Stimulated activated CD4-positive, alpha-beta T cell treated with anti-CD3 and anti-CD28 coated beads, Interleukin-2, amount 100 ng/mL, for 48 hours (primary cell): ENCODE measurements at regions not wholly inside any gene's neighbourhood (a gene's known extent, or its start where the extent isn't known, plus 50 kb on each side); places are given as distances from the start of the nearest gene placed in this dataset.

Experiments used
- DNase-seq, 2 donors: peaks; one replicate each; pipeline ENCODE4 v3.0.0-alpha.2; 2020

DNA sequence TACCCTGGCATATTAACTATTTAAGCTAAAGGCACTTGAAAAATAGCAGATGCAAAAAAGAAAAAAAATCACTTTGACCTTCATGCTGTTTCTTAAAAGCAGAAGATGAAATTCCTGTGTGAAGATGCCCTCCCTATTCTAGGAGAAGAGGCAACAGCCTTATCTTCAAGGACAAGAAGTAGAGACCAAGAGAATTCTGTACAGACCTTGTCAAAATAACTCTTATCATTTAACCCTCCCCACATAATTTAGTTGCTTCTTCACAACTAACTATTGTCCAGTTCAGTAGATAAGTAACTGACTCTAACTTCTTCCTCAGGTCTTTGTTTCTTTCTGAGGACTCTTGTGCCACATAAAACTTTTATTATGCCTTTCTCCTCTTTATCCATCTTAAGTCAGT is 72.0 kb upstream of the MARCHF10 start:
- no peak for DNase-seq

DNA sequence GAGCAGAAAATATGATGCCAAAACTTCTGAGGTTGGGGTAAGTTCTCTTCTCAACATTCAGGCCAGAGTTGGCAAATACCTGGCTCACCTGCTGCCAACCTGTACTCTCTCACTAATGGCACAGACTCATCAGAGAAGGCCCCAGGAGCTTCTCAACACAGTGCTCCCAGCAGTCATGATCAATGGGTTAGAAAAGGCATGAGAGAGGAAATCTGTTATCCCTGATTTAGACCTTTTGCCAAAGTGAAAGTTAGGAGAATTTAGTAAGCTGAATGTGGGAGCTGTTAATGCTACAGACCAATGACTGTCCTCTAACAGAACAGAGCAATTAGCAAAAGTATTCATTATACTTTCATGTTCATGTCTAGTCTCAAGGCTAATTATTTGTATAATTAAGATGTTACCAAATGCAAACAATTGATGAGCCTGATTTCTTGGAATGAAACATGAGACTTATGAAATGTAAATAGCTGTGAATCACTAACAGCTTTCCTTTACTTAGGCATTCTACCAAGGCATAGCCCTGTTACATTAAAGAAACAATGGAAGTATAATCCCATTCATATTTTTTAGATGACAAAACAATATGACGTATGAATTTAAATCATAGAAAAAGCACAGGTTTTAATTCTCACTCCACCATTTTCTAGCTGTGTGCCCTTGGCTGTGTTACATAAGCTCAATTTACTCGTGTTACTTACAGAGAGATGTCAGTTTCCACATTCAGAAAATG is 68.7 kb upstream of the MARCHF10 start:
- DNase-seq: no peak

DNA sequence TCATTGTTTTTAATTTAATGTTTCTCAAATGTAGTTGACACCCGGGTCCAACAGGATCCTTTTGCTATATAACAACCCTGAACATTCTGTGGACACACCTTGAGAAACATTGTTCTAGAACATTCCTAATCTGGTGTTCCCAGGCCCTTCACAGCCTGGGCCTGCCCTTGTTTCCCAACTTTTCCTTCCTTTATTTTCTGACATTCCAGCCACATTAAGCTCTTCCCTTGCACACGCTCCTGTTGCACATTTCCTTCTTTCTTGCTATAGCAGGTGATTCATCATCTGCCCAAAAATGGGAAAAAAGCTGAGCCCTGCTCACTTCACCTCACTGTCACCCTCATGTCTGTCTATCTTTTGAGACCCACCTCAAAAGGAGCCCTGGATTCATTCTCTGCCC is 67.9 kb upstream of the MARCHF10 start:
- DNase-seq: no peak

DNA sequence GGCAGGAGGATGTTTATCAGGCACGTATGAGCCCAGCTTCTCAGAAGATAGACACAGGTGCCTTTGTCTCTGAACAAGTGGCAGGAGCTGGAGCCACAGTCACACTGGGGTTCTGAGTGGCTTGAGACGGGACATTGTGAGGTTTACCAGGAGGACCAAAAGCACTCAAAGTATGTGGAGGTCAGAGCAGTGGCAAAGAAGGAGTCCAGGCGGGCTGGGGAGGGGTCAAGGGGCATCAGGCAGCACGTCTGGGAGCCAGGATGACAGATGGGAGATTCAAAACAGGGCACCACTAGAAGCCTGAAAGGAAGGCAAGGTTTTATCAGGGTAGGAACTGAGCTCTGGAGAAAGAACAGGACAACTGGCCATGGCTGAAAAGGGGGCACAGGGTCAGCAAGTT is 67.2 kb upstream of the MARCHF10 start:
- DNase-seq: no peak

DNA sequence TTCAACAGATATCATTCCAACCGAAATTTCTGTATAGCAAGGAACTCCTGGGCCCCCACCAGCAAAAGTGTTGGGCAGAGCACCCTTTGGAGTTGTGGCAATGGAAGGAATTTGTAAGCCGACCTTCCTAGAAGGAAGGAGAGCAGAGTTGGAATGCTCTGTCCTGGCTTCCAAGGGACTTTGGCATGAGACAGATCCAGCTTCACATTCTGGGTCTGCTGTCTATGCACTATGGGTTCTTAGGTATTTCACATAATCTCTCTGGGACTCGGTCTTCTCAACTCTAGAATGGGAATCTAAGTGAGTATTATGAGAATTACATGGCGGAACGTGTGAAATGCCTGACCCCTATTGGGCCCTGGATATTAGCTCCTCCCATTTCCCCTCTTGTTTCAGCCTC is 63.2 kb upstream of the MARCHF10 start:
- DNase-seq: no peak

DNA sequence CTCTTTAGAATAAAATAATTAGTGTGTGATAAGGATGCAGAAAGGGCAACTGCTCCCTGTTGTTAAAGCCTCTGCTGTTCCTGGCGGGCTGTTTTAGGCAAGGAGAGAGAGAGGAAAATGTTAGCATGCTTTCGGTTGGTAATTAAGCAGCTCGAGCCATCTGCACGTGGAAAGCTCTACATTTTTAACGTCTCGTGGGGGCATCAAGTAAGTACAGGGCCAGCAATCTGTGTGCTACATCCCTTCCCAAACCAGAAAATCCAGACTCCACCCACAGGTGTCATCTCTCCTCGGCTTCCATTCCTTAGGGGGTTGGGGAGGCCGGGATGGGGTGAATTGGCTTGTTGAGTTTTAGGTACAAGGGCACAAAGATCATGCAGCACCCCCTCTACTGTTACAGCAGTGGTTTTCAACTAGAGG is 62.4 kb upstream of the MARCHF10 start:
- DNase-seq: no peak

DNA sequence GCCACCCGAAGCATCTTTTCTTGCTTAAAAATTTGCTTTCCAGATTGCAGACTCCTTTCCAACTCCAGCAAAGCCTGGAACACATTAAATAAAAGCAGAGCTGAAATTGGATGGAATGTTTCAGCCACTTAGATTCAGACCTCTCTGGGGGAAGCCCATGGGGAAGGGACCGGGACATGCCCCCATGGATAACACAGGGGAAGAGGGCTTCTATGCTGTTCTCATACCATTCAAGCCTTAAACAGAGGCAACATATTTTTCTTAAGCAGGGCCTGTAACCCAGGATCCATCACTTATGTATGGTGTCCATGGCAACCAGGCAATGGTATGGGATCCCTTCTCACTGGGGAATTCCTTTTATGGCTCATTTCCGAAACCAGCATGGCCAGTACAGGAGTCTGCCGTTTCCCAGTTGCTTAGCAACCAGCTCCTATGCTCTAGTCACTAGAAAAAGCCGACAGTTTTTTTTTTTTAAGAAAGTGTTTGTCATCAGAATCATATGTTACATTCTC is 62.0 kb upstream of the MARCHF10 start:
- DNase-seq: no peak

DNA sequence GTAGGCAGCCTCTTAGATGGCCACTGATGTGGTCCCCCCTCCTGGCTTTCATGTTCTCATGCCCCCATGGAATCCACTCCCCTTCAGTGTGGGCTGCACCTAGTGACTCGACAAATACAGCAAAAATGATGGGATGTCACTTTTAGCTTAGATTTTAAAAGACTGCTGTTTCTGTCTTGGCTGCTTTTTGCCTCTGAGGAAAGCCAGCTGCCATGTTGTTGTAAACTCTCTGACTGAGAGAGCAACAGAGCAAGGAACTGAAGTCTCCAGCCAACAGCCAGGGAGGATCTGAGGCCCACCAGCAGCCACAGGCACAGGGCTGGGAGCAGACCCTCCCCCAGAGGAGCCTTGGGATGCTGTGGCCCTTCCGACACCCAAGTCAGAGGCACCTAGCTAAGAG is 60.6 kb upstream of the MARCHF10 start:
- DNase-seq: no peak

DNA sequence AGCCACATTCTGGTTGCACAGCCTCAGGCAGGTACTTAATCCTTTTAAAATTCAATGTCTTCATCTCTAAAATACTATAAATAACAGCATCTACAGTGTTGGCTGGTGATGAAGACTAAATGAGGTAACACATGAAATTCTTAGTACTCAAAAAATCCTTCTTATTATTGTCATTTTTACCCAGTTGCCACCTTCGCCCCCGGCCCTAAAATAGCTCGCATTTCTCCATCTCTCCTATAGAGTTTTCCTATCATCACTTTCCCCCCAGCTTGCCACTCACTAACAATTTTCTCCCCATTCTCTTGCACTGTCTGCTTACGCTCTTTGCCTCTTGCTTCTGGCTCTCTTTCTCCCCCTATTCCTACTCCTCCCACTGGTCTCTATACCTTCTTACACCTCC is 59.9 kb upstream of the MARCHF10 start:
- DNase-seq: no peak

DNA sequence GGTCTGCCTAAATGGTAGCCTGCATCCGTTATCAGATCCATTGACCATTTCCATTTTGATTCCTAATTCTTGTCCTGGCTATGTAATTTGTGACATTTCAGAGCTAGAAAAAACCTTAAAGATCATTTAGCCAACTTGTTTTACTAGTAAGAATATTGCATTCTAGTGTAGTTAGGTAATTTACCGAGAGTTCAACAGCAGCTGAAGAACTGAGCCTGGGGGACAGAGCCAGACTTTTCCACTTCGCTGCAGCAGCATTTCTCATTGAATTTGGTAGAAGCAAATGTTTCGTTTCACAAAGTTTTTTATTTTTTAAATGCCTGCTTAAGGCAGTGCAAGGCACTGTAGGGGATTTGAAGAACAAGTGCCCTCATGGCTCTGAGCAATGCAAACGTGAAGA is 59.2 kb upstream of the MARCHF10 start:
- DNase-seq: no peak

DNA sequence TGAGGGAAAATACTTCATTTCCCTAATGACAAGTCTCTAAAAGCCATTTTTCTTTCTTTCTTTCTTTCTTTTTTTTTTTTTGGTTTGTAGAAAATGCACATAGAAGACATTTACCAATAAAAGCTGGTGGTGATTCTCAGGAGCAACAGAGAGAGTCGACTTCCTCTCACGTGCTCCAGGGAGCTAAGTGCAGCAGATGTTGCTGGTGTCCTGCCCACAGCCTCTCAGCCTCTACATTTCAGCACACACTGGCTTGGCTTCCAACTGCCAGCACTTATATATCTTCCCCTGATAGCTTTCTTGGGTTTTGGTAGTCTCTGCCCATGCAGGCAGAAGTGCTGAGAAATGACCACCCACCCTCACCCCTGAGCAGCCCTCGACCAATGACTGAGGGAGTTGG is 58.4 kb upstream of the MARCHF10 start:
- DNase-seq: no peak

DNA sequence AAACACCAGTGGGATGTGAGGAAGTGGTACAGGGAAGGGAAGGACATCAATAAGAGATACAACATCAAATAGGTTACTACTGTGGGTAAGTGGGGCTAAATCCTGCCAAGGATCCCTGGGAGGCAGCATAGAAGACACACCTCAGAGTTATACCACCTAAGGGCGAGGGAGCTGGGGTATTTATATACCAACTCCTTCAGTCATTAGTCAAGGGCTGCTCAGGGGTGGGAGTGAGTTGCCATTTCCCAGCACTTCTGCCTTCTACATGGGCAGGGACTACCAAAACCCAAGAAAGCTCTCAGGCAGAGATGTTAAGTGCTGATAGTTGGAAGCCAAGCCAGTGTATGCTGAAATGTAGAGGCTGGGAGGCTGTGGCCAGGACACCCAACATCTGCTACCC is 57.5 kb upstream of the MARCHF10 start:
- no peak for DNase-seq

DNA sequence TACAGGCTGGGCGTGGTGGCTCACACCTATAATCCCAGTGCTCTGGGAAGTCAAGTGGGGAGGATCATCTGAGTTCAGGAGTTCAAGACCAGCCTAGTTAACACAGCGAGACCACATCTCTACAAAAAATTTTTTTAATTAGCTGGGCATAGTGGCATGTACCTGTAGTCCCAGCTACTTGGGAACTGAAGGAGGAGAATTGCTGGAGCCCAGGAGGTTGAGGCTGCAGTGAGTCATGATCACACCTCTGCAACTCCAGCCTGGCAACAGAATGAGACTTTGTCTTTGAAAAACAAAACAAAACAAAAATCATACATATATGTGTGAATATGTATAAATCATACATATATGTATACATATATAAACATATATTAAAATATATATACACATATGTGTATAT is 54.1 kb upstream of the MARCHF10 start:
- DNase-seq: no peak

DNA sequence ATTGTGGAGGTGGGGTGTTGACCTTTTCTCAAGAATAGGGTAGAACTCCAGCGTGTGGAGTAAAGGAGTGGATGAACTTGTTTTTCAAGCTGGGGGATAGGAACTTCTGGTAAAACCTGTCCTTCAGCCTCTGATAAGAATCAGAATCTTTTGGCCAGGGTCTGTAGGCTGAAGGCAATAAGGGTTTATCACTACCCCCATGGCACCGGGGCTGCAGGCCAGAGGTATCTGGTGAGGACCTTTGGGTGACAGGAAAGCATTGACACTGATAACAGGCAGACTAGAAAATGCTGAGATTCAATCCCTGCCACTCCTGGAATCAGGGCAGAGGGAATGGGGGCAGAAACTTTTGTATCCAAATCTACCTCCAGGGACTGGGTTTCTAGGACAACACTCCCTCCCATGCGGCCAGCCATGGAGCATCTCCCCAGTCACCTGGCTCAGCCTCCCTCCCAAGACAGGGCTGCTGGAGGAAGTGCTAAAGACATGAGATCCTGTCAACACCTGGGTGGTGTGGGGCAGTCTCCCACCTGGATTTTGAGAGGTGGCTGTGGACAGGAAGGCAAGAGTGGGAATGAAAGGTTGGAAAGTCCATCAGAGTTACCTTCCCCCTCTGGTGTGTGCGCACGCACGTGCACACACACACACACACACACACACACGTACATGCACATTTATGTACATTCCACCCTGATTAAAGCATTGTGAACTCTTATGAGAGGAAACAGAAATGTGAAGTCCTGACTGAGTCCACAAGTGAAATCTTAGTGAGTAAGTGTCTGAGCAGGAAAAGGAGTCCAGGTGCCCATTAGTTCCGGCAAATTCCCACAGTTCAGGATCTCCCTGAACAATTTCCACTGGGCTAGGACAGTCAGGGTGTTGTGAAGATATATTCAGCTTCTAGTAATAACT is 53.1 kb upstream of the MARCHF10 start:
- no peak for DNase-seq

DNA sequence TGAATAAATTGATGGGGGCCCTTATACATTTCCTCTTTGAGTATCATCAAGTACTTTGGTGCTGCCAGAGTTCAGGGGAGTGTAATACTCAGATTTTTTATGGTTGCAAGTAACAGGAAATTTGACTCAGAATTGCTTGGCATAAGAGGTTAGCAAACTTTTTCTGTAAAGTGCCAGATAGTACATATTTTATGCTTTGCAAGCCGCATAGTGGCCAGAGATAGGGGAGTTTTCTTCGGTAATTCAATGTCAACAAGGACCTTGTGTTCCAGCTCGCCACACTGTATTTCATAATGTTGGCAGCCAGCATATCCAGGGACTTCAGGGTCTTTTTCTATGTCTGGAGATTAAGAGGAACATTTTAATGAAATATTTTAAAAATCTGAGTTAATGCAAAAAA is 51.0 kb upstream of the MARCHF10 start:
- DNase-seq: no peak
